Testis (tissue), 2 donors: ENCODE measurements at regions not wholly inside any gene's neighbourhood (a gene's known extent, or its start where the extent isn't known, plus 50 kb on each side); places are given as distances from the start of the nearest gene placed in this dataset.

Source experiments
- CTCF ChIP-seq, 3 experiments: fragments of 450-650 bp in 2 of 3; fragments of 200-600 bp in 1 of 3; sonication (generic) in 1 of 3; IDR thresholded peaks; one replicate each; pipeline ENCODE4 v1.5.1; 2016 to 2019; ENCODE audit warnings: antibody characterized with exemption in 3 of 3, mild to moderate bottlenecking in 2 of 3, moderate library complexity in 1 of 3
- POLR2A ChIP-seq: fragments of 450-650 bp; IDR thresholded peaks from one replicate; pipeline ENCODE4 v1.6.1; 2017; ENCODE audit warnings: antibody characterized with exemption, mild to moderate bottlenecking, moderate library complexity

GRCh38 chrX:6384371-6384770 lies 150.5 kb downstream of the VCX3A start:
- TF ChIP-seq CTCF (IDR thresholded peaks at IDR 0.05): no peak
- no peak for TF ChIP-seq POLR2A
